Neuronal stem cell (in vitro differentiated cells): ENCODE measurements at regions not wholly inside any gene's neighbourhood (a gene's known extent, or its start where the extent isn't known, plus 50 kb on each side); places are given as distances from the start of the nearest gene placed in this dataset.

Experiments
- DNase-seq: peaks from one replicate; pipeline ENCODE4 v3.0.0-alpha.2; 2013; ENCODE audit warnings: low spot score
- H2AFZ ChIP-seq: one replicate; pipeline ENCODE4 v1.6.1; 2013; ENCODE audit warnings: mild to moderate bottlenecking, low read length, inconsistent platforms
- H2AK5ac ChIP-seq: 2 replicates; pipeline ENCODE4 v1.6.1; 2013; ENCODE audit warnings: low read depth, mild to moderate bottlenecking, inconsistent platforms, low read length, moderate library complexity, mixed read lengths
- H2BK120ac ChIP-seq: 2 replicates; pipeline ENCODE4 v1.6.1; 2013; ENCODE audit warnings: low read depth, mild to moderate bottlenecking, inconsistent platforms, low read length, moderate library complexity, mixed read lengths
- H2BK12ac ChIP-seq: one replicate; pipeline ENCODE4 v1.6.1; 2013; ENCODE audit warnings: low read length, inconsistent platforms
- H2BK15ac ChIP-seq: 2 replicates; pipeline ENCODE4 v1.6.1; 2013; ENCODE audit warnings: mild to moderate bottlenecking, low read length, inconsistent platforms, mixed read lengths
- H2BK5ac ChIP-seq: one replicate; pipeline ENCODE4 v1.6.1; 2013; ENCODE audit warnings: inconsistent platforms, mild to moderate bottlenecking, low read length, moderate library complexity
- H3K14ac ChIP-seq: one replicate; pipeline ENCODE4 v1.6.1; 2013; ENCODE audit warnings: low read length, inconsistent platforms
- H3K18ac ChIP-seq: 2 replicates; pipeline ENCODE4 v1.6.1; 2013; ENCODE audit warnings: low read length, inconsistent platforms
- H3K23ac ChIP-seq: 2 replicates; pipeline ENCODE4 v1.6.1; 2013; ENCODE audit warnings: low read depth, mild to moderate bottlenecking, mixed read lengths, low read length, inconsistent platforms; ENCODE audit not compliant: poor library complexity
- H3K27ac ChIP-seq: replicated peaks from 3 replicates; pipeline ENCODE4 v1.5.1; 2013; ENCODE audit warnings: low read length, inconsistent platforms
- H3K27me3 ChIP-seq, 3 experiments: 2 replicates each; pipeline ENCODE4 v1.6.1; 2013; ENCODE audit warnings: low read length in 3 of 3, mild to moderate bottlenecking in 2 of 3, inconsistent platforms in 1 of 3, low read depth in 1 of 3, mixed read lengths in 1 of 3, moderate library complexity in 1 of 3; ENCODE audit not compliant: control insufficient read depth in 3 of 3, insufficient read depth in 3 of 3
- H3K36me3 ChIP-seq, 2 donors: replicated peaks in 1 of 2; 2 replicates each; pipeline ENCODE4 v1.6.1; 2013; ENCODE audit warnings: low read length in 2 of 2; ENCODE audit not compliant: control insufficient read depth in 2 of 2, insufficient read depth in 2 of 2
- H3K4ac ChIP-seq: 2 replicates; pipeline ENCODE4 v1.6.1; 2013; ENCODE audit warnings: inconsistent platforms, mild to moderate bottlenecking, low read length, moderate library complexity
- H3K4me1 ChIP-seq, 2 donors: 1 replicate in 1 of 2; 2 replicates in 1 of 2; pipeline ENCODE4 v1.6.1; 2013; ENCODE audit warnings: low read length in 2 of 2, low read depth in 1 of 2; ENCODE audit not compliant: control insufficient read depth in 2 of 2, insufficient read depth in 1 of 2
- H3K4me2 ChIP-seq: one replicate; pipeline ENCODE4 v1.6.1; 2013; ENCODE audit warnings: mild to moderate bottlenecking, low read length, inconsistent platforms; ENCODE audit not compliant: insufficient read depth, poor library complexity, severe bottlenecking
- H3K4me3 ChIP-seq, 2 donors: 2 replicates each; pipeline ENCODE4 v1.5.1; 2013; ENCODE audit warnings: low read length in 2 of 2, mild to moderate bottlenecking in 2 of 2, inconsistent platforms in 1 of 2, moderate library complexity in 1 of 2
- H3K79me1 ChIP-seq: one replicate; pipeline ENCODE4 v1.6.1; 2013; ENCODE audit warnings: low read depth, mild to moderate bottlenecking, inconsistent platforms, low read length, moderate library complexity
- H3K9ac ChIP-seq: one replicate; pipeline ENCODE4 v1.6.1; 2013; ENCODE audit warnings: mild to moderate bottlenecking, low read depth, low read length, inconsistent platforms; ENCODE audit not compliant: poor library complexity
- H3K9me3 ChIP-seq, 2 donors: replicated peaks in 1 of 2; 2 replicates each; pipeline versions ENCODE3 to v1.6.1; 2013; ENCODE audit warnings: low read length in 2 of 2, mild to moderate bottlenecking in 2 of 2, inconsistent platforms in 1 of 2, low read depth in 1 of 2, mixed read lengths in 1 of 2, moderate library complexity in 1 of 2; ENCODE audit not compliant: control insufficient read depth in 2 of 2, insufficient read depth in 1 of 2
- H4K8ac ChIP-seq: one replicate; pipeline ENCODE4 v1.6.1; 2013; ENCODE audit warnings: low read depth, mild to moderate bottlenecking, inconsistent platforms, low read length, moderate library complexity
- H4K91ac ChIP-seq: one replicate; pipeline ENCODE4 v1.6.1; 2013; ENCODE audit warnings: low read length, low read depth, mild to moderate bottlenecking, inconsistent platforms; ENCODE audit not compliant: poor library complexity
- WGBS, 2 donors: extraction: QIAGEN DNeasy Blood & Tissue Kit; methylation state at CpG; one replicate each; pipeline ENCODE4 v1.1.7; 2013; ENCODE audit warnings: missing lambda C conversion rate in 2 of 2, mixed read lengths in 1 of 2; ENCODE audit not compliant: insufficient read length in 2 of 2, insufficient replicate concordance in 1 of 2; ENCODE audit errors: extremely low coverage in 2 of 2; 5-methylcytosine and 5-hydroxymethylcytosine counted together

DNA sequence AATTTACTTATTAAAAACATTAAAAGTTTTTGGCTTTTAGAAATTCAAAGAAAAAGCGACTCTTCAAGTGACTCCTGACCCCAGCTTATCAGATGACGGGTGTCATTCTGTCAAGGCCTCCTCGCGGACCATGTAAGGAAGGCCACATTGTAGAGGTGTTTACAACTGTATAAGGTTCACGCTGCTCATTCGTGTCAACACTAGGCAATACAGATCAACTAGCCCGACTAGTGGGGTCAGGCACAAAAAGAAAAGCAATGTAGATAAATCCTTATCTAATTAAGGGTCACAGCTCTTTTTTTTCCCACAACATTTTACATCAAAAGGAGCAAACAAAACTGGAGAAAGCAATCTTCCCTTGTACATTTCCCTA lies 207.5 kb upstream of the NR2F2 start:
- Histone ChIP-seq H2BK12ac (no peak overlapping the region), H2BK5ac (no peak overlapping the region), H3K27me3 (no peaks in the 10 kb centered on the region), H2BK15ac (no peak overlapping the region), H2BK120ac (no peak overlapping the region), H3K4me2 (no peak overlapping the region), H2AFZ (no peak overlapping the region), H4K91ac (no peak overlapping the region), H2AK5ac (no peak overlapping the region), H4K8ac (no peak overlapping the region), H3K9me3 (no peaks in the 10 kb centered on the region), H3K23ac (no peak overlapping the region), H3K79me1 (no peaks in the 10 kb centered on the region), H3K14ac (no peak overlapping the region), H3K18ac (no peak overlapping the region), H3K27ac (no peak overlapping the region), H3K4ac (no peak overlapping the region), H3K9ac (no peak overlapping the region), H3K36me3 (no peaks in the 10 kb centered on the region), H3K4me1 (peaks cover 0 to 7% of the 10 kb centered on the region in 2 donors), H3K4me3 (no peak overlapping the region)
- DNase-seq, result no peak
- no CpG with 5 or more reads among the region's 7 CpGs for WGBS, 2 donors

DNA sequence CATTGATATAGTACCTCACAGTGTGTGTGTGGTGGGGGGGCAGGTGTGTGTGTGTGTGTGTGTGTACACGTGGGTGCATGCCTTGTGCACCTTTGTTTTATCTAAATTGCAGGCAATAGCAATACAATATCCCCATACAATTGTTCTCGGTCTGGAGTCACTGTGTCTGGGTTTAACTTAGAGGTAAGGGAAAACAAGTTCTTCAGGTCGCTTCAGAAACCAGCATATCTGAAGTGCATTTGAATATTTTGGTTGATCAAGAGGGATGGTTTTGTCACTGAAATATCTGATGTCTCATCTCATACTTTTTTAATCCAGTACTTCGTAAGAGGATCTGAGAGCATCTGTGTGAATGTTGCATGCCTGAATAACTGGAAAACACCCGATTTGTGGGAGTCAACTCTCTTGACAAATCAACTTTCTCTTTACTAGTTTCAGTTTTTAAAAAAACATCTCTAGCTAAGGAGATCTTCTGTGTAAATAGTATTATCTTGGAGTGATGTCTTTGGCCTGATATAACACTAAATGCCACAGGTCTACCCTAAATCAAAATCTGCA lies 206.8 kb upstream of the NR2F2 start:
- WGBS, 2 donors, result no CpG with 5 or more reads among the region's 5 CpGs
- Histone ChIP-seq H4K8ac (no peak overlapping the region), H3K9me3 (no peaks in the 10 kb centered on the region), H3K27ac (no peak overlapping the region), H3K9ac (no peak overlapping the region), H3K4ac (no peak overlapping the region), H2AFZ (no peak overlapping the region), H3K18ac (no peak overlapping the region), H3K27me3 (no peaks in the 10 kb centered on the region), H3K4me2 (no peak overlapping the region), H3K4me3 (no peak overlapping the region), H2BK15ac (no peak overlapping the region), H2BK120ac (no peak overlapping the region), H2BK12ac (no peak overlapping the region), H2AK5ac (no peak overlapping the region), H3K14ac (no peak overlapping the region), H2BK5ac (no peak overlapping the region), H3K36me3 (no peaks in the 10 kb centered on the region), H3K79me1 (no peaks in the 10 kb centered on the region), H3K4me1 (peaks cover 0 to 7% of the 10 kb centered on the region in 2 donors), H4K91ac (no peak overlapping the region), H3K23ac (no peak overlapping the region)
- DNase-seq, result no peak

DNA sequence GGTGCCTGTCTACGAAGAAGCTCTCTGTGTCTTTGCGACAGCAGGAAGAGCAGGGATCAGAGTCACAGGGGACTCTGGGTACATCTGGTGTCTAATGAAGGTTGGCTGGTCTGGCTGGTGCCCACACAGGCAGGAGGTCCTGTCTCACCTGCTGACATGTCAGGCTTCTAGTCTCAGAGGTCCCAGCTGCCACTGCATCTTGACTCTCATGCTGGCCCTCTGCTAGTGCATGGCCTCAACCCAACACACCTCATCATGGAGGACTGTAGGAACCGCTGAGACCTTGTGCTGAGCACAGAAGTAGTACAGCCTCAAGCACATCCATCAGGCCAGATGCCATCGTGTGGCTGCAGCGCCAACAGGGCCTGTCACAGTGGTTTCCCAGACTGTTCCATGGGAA lies 206.1 kb upstream of the NR2F2 start:
- Histone ChIP-seq H4K8ac (peak overlapping the region; percentile 1), H2BK120ac (no peak overlapping the region), H3K36me3 (no peaks in the 10 kb centered on the region), H2BK15ac (no peak overlapping the region), H3K4me1 (peaks cover 0 to 6% of the 10 kb centered on the region in 2 donors), H2AFZ (no peak overlapping the region), H3K14ac (no peak overlapping the region), H3K4me2 (no peak overlapping the region), H3K79me1 (no peaks in the 10 kb centered on the region), H3K4me3 (peak overlapping the region in 1 of 2 donors; percentile 57), H2BK5ac (no peak overlapping the region), H3K23ac (no peak overlapping the region), H3K4ac (no peak overlapping the region), H3K27ac (no peak overlapping the region), H3K9me3 (no peaks in the 10 kb centered on the region), H3K18ac (peak overlapping the region; percentile 31), H2AK5ac (no peak overlapping the region), H3K9ac (no peak overlapping the region), H2BK12ac (no peak overlapping the region), H4K91ac (no peak overlapping the region), H3K27me3 (no peaks in the 10 kb centered on the region)
- no peak for DNase-seq
- no CpG with 5 or more reads among the region's 5 CpGs for WGBS, 2 donors

DNA sequence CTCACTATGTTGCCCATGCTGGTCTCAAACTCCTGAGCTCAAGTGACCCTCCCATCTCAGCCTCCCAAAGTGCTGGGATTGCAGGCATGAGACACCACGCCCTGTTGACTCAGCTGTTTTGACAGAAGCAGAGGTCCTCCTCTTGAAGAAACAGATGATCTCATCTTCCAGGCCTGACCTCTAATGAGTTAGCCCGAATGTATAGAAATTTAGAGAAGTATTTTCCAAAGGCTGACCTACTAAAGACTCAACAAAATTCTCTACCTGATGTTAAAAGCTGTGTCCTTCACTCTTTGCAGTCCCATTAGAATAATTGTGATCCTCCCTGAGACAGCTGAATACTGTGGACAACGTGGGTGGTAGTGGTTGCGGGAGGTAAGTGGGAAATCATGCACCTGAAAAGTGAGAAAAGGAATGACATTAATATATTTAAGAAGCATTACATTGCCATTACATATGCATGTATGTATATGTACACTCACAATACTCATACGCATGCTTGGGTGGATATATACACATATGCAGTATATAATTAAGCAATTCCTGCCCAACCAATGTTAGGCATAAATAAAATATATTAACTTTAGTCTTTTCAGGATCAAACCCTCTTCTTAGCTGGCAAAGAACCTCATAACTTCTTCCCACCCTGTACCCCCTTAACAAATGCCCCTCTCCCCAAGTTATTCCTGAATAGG lies 204.6 kb upstream of the NR2F2 start:
- H2AFZ ChIP-seq, result no peak overlapping the region
- no peak overlapping the region for H2BK15ac ChIP-seq
- H3K27ac ChIP-seq, result no peak overlapping the region
- no peak overlapping the region for H2BK120ac ChIP-seq
- no peak overlapping the region for H2AK5ac ChIP-seq
- no peak overlapping the region for H3K23ac ChIP-seq
- no peaks in the 10 kb centered on the region for H3K79me1 ChIP-seq
- no peak overlapping the region for H4K91ac ChIP-seq
- no peak overlapping the region for H3K14ac ChIP-seq
- H3K27me3 ChIP-seq, result no peaks in the 10 kb centered on the region
- no peak overlapping the region for H3K4me3 ChIP-seq
- no peak overlapping the region for H3K4me2 ChIP-seq
- peaks cover 0 to 1% of the 10 kb centered on the region in 2 donors for H3K4me1 ChIP-seq
- no peak overlapping the region for H3K18ac ChIP-seq
- H3K36me3 ChIP-seq, result no peaks in the 10 kb centered on the region
- no peaks in the 10 kb centered on the region for H3K9me3 ChIP-seq
- DNase-seq, result no peak
- H2BK12ac ChIP-seq, result no peak overlapping the region
- H2BK5ac ChIP-seq, result no peak overlapping the region
- WGBS, 2 donors, result no CpG with 5 or more reads among the region's 5 CpGs
- no peak overlapping the region for H4K8ac ChIP-seq
- no peak overlapping the region for H3K4ac ChIP-seq
- H3K9ac ChIP-seq, result no peak overlapping the region
